ENCODE measurements at regions not wholly inside any gene's neighbourhood (a gene's known extent, or its start where the extent isn't known, plus 50 kb on each side); places are given as distances from the start of the nearest gene placed in this dataset.

DNA sequence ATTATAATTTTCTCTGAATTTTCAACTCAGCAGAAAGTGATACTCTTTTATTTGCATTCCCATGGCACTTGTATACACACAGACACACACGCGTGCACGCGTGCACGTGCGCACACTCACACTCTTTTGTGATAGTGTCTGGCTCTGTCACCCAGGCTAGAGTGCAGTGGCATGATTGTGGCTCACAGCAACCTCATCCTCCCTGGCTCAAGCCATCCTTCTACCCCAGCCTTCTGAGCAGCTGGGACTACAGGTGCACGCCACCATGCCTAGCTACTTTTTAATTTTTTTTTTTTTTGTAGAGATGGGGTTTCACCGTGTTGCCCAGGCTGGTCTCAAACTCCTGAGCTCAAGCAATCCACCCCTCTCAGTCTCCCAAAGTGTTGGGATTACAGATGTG lies 123.2 kb downstream of the MC4R start:
- BruUV-seq (replicated peaks) = no TSS peak
- intact Hi-C loops (cut with micrococcal nuclease; ENCODE audit: unreplicated experiment) = no loop called here
- Histone ChIP-seq H3K9me3 (no peaks in the 10 kb centered on the region), H3K36me3 (ENCODE audit: control insufficient read depth, insufficient read depth, low read length) (no peaks in the 10 kb centered on the region), H3K27me3 (replicated peaks; ENCODE audit: control insufficient read depth, insufficient read depth, low read length) (no peaks in the 10 kb centered on the region), H3K4me1 (no peaks in the 10 kb centered on the region), H3K4me3 (ENCODE audit: low read depth, low read length) (no peak overlapping the region)
- H3K27me3 Mint-ChIP-seq (ENCODE audit: insufficient read depth, unreplicated experiment) = no peaks in the 10 kb centered on the region
- no peaks in the 10 kb centered on the region for H3K36me3 Mint-ChIP-seq (ENCODE audit: insufficient read depth, unreplicated experiment)
- ChIA-PET POLR2A (no interaction called here), CTCF (no interaction called here)
- no peak overlapping the region for H3K27ac Mint-ChIP-seq (ENCODE audit: unreplicated experiment)
- H3K9me3 Mint-ChIP-seq (ENCODE audit: unreplicated experiment) = no peaks in the 10 kb centered on the region
- TF ChIP-seq, protein P1, sequence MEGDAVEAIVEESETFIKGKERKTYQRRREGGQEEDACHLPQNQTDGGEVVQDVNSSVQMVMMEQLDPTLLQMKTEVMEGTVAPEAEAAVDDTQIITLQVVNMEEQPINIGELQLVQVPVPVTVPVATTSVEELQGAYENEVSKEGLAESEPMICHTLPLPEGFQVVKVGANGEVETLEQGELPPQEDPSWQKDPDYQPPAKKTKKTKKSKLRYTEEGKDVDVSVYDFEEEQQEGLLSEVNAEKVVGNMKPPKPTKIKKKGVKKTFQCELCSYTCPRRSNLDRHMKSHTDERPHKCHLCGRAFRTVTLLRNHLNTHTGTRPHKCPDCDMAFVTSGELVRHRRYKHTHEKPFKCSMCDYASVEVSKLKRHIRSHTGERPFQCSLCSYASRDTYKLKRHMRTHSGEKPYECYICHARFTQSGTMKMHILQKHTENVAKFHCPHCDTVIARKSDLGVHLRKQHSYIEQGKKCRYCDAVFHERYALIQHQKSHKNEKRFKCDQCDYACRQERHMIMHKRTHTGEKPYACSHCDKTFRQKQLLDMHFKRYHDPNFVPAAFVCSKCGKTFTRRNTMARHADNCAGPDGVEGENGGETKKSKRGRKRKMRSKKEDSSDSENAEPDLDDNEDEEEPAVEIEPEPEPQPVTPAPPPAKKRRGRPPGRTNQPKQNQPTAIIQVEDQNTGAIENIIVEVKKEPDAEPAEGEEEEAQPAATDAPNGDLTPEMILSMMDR (IDR thresholded peaks at IDR 0.05; ENCODE audit: insufficient read depth in 1 of 2, low read depth in 1 of 2, low read length in 1 of 2, severe bottlenecking in 1 of 2, unreplicated experiment in 1 of 2) = no peak
- DNase-seq = no peak
- no peak overlapping the region for H3K4me3 Mint-ChIP-seq (ENCODE audit: unreplicated experiment)
- H3K4me1 Mint-ChIP-seq (ENCODE audit: low read depth, unreplicated experiment) = no peaks in the 10 kb centered on the region

DNA sequence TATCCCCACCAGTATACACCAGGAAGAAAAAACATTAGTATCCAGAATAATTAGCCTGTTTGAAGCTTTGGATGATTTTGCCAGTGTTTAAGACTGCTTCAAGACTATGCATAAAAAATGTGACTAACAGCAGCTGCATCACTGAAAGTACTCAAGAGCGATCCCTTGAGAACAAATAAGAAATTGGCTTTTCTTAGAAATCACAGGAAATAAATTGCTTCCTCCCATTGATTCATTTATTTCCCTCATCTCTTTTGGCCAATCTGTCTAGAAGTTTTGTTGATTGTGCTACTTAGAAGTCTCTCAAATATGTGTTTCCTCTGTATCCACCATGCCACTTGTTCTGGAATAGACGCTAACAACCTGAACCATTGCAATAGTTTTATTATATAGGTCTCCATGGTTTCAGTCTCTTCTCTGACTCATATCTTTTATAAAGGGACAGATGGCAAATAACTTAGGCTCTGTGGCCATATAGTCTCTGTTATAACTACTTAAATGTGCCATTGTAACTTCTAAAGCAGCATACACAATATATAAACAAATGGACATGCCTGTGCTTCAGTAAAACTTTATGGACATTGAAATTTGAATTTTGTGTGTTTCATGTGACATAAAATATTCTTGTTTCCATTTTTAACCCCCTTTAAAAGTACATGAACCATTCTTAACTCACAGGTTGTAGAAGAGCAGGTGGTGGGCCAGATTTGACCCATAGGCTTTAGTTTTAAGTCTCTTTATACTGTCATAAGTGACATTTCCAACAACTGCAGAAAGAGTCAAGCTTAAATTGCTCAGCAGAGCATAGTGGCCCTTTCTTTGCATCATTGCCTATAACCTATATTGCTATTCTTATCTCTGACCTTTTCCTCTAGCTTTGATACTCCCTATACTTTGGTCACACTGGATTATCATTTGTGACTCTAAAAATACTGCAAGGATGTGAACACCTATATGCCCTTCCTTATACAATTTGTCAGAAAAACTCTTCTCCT lies 123.9 kb downstream of the MC4R start:
- CTCF ChIA-PET = no interaction called here
- H3K4me3 Mint-ChIP-seq (ENCODE audit: unreplicated experiment) = no peak overlapping the region
- intact Hi-C loops (cut with micrococcal nuclease; ENCODE audit: unreplicated experiment) = no loop called here
- no peaks in the 10 kb centered on the region for H3K36me3 ChIP-seq (ENCODE audit: control insufficient read depth, insufficient read depth, low read length)
- TF ChIP-seq, protein P1 (IDR thresholded peaks at IDR 0.05; ENCODE audit: insufficient read depth in 1 of 2, low read depth in 1 of 2, low read length in 1 of 2, severe bottlenecking in 1 of 2, unreplicated experiment in 1 of 2) = no peak
- H3K9me3 ChIP-seq = no peaks in the 10 kb centered on the region
- DNase-seq = no peak
- no TSS peak for BruUV-seq (replicated peaks)
- H3K27ac Mint-ChIP-seq (ENCODE audit: unreplicated experiment) = no peak overlapping the region
- H3K27me3 ChIP-seq (replicated peaks; ENCODE audit: control insufficient read depth, insufficient read depth, low read length) = no peaks in the 10 kb centered on the region
- H3K36me3 Mint-ChIP-seq (ENCODE audit: insufficient read depth, unreplicated experiment) = no peaks in the 10 kb centered on the region
- H3K4me1 ChIP-seq = no peaks in the 10 kb centered on the region
- H3K4me3 ChIP-seq (ENCODE audit: low read depth, low read length) = no peak overlapping the region
- no peaks in the 10 kb centered on the region for H3K27me3 Mint-ChIP-seq (ENCODE audit: insufficient read depth, unreplicated experiment)
- no peaks in the 10 kb centered on the region for H3K9me3 Mint-ChIP-seq (ENCODE audit: unreplicated experiment)
- H3K4me1 Mint-ChIP-seq (ENCODE audit: low read depth, unreplicated experiment) = no peaks in the 10 kb centered on the region
- POLR2A ChIA-PET = no interaction called here

DNA sequence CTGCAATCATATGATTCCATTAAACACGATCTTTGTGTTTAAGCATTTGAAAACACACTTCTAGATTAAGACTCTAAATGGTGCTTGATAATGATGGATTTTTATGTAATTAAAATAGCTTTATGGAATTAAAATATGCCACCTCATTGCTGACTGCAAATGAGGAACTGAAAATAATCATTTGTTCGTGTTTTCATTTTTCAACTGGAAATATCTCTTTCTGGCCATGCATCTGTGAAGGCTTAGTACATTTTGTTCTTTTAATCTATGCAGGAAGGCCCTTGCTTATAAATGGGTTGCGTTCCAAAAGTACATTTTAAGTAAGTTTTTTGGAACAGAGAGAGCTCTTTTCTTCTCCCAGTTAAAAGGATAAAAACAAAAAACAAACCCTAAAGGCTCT lies 125.5 kb downstream of the MC4R start:
- ChIA-PET CTCF (no interaction called here), POLR2A (no interaction called here)
- H3K27me3 ChIP-seq (replicated peaks; ENCODE audit: control insufficient read depth, insufficient read depth, low read length) = no peaks in the 10 kb centered on the region
- no peak overlapping the region for H3K4me3 Mint-ChIP-seq (ENCODE audit: unreplicated experiment)
- no peaks in the 10 kb centered on the region for H3K9me3 Mint-ChIP-seq (ENCODE audit: unreplicated experiment)
- intact Hi-C loops (cut with micrococcal nuclease; ENCODE audit: unreplicated experiment) = no loop called here
- H3K27ac Mint-ChIP-seq (ENCODE audit: unreplicated experiment) = no peak overlapping the region
- TF ChIP-seq, protein P1 (IDR thresholded peaks at IDR 0.05; ENCODE audit: insufficient read depth in 1 of 2, low read depth in 1 of 2, low read length in 1 of 2, severe bottlenecking in 1 of 2, unreplicated experiment in 1 of 2) = no peak
- H3K4me3 ChIP-seq (ENCODE audit: low read depth, low read length) = no peak overlapping the region
- H3K4me1 Mint-ChIP-seq (ENCODE audit: low read depth, unreplicated experiment) = no peaks in the 10 kb centered on the region
- H3K36me3 ChIP-seq (ENCODE audit: control insufficient read depth, insufficient read depth, low read length) = no peaks in the 10 kb centered on the region
- peaks cover 4% of the 10 kb centered on the region for H3K27me3 Mint-ChIP-seq (ENCODE audit: insufficient read depth, unreplicated experiment)
- BruUV-seq (replicated peaks) = no TSS peak
- no peaks in the 10 kb centered on the region for H3K4me1 ChIP-seq
- no peak for DNase-seq
- H3K9me3 ChIP-seq = no peaks in the 10 kb centered on the region
- H3K36me3 Mint-ChIP-seq (ENCODE audit: insufficient read depth, unreplicated experiment) = no peaks in the 10 kb centered on the region

Data from Caco-2 (cell line).